H1 (cell line): ENCODE measurements at regions not wholly inside any gene's neighbourhood (a gene's known extent, or its start where the extent isn't known, plus 50 kb on each side); places are given as distances from the start of the nearest gene placed in this dataset.

Source experiments
- CTCF ChIA-PET: fragments of 300-600 bp; sonication (Branson Sonifier 250); formaldehyde crosslinking; loops from one replicate; lab custom pipeline; 2021; ENCODE audit not compliant: partially characterized antibody; lab: Charles Lee
- POLR2A ChIA-PET: fragments of 300-600 bp; sonication (Branson Sonifier 250); formaldehyde crosslinking; loops from one replicate; lab custom pipeline; 2021; ENCODE audit warnings: inconsistent platforms; ENCODE audit not compliant: partially characterized antibody; lab: Charles Lee
- DNase-seq, 2 experiments: peaks; one replicate each; pipeline versions ENCODE4 v3.0.0 to v3.0.0-alpha.2; 2010 to 2022; ENCODE audit warnings: low spot score in 2 of 2, low read depth in 1 of 2, mixed read lengths in 1 of 2
- FAIRE-seq: peaks from 2 replicates; lab custom pipeline; 2011; peaks lifted over from hg19 to GRCh38; lab: Jason Lieb, UNC
- H2AFZ ChIP-seq: 2 replicates; pipeline ENCODE4 v1.8.1; 2012; ENCODE audit warnings: low read length, inconsistent platforms
- H2AK5ac ChIP-seq: 2 replicates; pipeline ENCODE4 v1.6.1; 2013; ENCODE audit warnings: low read depth, low read length
- H2BK120ac ChIP-seq: replicated peaks from 2 replicates; pipeline ENCODE3; 2013; ENCODE audit warnings: low read depth, low read length, inconsistent platforms
- H2BK12ac ChIP-seq: 2 replicates; pipeline ENCODE4 v1.6.1; 2013; ENCODE audit warnings: low read depth, low read length
- H2BK15ac ChIP-seq: 2 replicates; pipeline ENCODE4 v1.6.1; 2013; ENCODE audit warnings: low read length
- H2BK20ac ChIP-seq: 2 replicates; pipeline ENCODE4 v1.6.1; 2013; ENCODE audit warnings: low read length
- H2BK5ac ChIP-seq: 2 replicates; pipeline ENCODE4 v1.6.1; 2013; ENCODE audit warnings: low read depth, low read length
- H3K14ac ChIP-seq: 2 replicates; pipeline ENCODE4 v1.6.1; 2013; ENCODE audit warnings: inconsistent platforms; ENCODE audit not compliant: insufficient read length
- H3K18ac ChIP-seq: 2 replicates; pipeline ENCODE4 v1.6.1; 2013; ENCODE audit warnings: low read length; ENCODE audit errors: extremely low read depth
- H3K23ac ChIP-seq: 2 replicates; pipeline ENCODE4 v1.6.1; 2013; ENCODE audit warnings: inconsistent platforms; ENCODE audit not compliant: insufficient read length
- H3K23me2 ChIP-seq: 2 replicates; pipeline ENCODE4 v1.6.1; 2013; ENCODE audit warnings: low read depth, low read length
- H3K27ac ChIP-seq: 2 replicates; pipeline ENCODE4 v1.6.1; 2011; ENCODE audit warnings: low read depth, low read length, inconsistent platforms
- H3K27me3 ChIP-seq, 4 experiments: replicated peaks in 1 of 4; 1 replicate in 1 of 4; 2 replicates in 3 of 4; pipeline versions ENCODE4 v1.6.1 to v1.8.1; 2011 to 2013; ENCODE audit warnings: low read length in 3 of 4, mild to moderate bottlenecking in 3 of 4, inconsistent platforms in 2 of 4, mixed read lengths in 2 of 4, moderate library complexity in 1 of 4; ENCODE audit not compliant: control insufficient read depth in 3 of 4, insufficient read depth in 3 of 4; ENCODE audit errors: extremely low read depth in 1 of 4
- H3K36me3 ChIP-seq, 4 experiments: 2 replicates each; pipeline versions ENCODE4 v1.6.1 to v1.8.1; 2011 to 2013; ENCODE audit warnings: mild to moderate bottlenecking in 4 of 4, low read length in 3 of 4, moderate library complexity in 2 of 4, control low read depth in 1 of 4, inconsistent platforms in 1 of 4; ENCODE audit not compliant: insufficient read depth in 4 of 4, control insufficient read depth in 2 of 4
- H3K4ac ChIP-seq: replicated peaks from 2 replicates; pipeline ENCODE3; 2013; ENCODE audit warnings: low read length, low read depth, mixed read lengths, inconsistent platforms; ENCODE audit not compliant: insufficient read length
- H3K4me1 ChIP-seq, 4 experiments: replicated peaks in 1 of 4; 1 replicate in 1 of 4; 2 replicates in 3 of 4; pipeline versions ENCODE4 v1.6.1 to v1.8.1; 2011 to 2013; ENCODE audit warnings: low read length in 3 of 4, inconsistent platforms in 2 of 4, mixed read lengths in 1 of 4; ENCODE audit not compliant: insufficient read depth in 4 of 4, control insufficient read depth in 3 of 4
- H3K4me2 ChIP-seq, 2 experiments: 2 replicates each; pipeline versions ENCODE4 v1.6.1 to v1.8.1; 2011 to 2013; ENCODE audit warnings: low read depth in 2 of 2, low read length in 2 of 2, control low read depth in 1 of 2, inconsistent platforms in 1 of 2, mild to moderate bottlenecking in 1 of 2; ENCODE audit not compliant: insufficient read depth in 1 of 2
- H3K4me3 ChIP-seq, 4 experiments: fragments of 200-600, 300-600 bp in 1 of 4; sonication (generic), shearing (Covaris generic), sonication (Bioruptor Twin) in 1 of 4; 2 replicates each; pipeline versions ENCODE4 v1.5.1 to v1.8.1; 2011 to 2016; ENCODE audit warnings: low read length in 4 of 4, low read depth in 3 of 4, control low read depth in 2 of 4, inconsistent platforms in 2 of 4, mild to moderate bottlenecking in 2 of 4, mixed read lengths in 1 of 4, moderate library complexity in 1 of 4; ENCODE audit not compliant: insufficient read depth in 2 of 4; ENCODE audit errors: extremely low read depth in 1 of 4
- H3K56ac ChIP-seq: replicated peaks from 2 replicates; pipeline ENCODE3; 2013; ENCODE audit warnings: low read depth, mild to moderate bottlenecking, mixed read lengths, low read length, inconsistent platforms; ENCODE audit not compliant: insufficient read length
- H3K79me1 ChIP-seq: 2 replicates; pipeline ENCODE4 v1.6.1; 2013; ENCODE audit warnings: low read depth, low read length, control low read depth
- H3K79me2 ChIP-seq, 2 experiments: 2 replicates each; pipeline versions ENCODE4 v1.6.1 to v1.8.1; 2012 to 2013; ENCODE audit warnings: low read length in 2 of 2, mild to moderate bottlenecking in 2 of 2, inconsistent platforms in 1 of 2; ENCODE audit not compliant: insufficient read depth in 2 of 2, control insufficient read depth in 1 of 2
- H3K9ac ChIP-seq, 4 experiments: replicated peaks in 1 of 4; 1 replicate in 1 of 4; 2 replicates in 3 of 4; pipeline versions ENCODE4 v1.6.1 to v1.8.1; 2011 to 2013; ENCODE audit warnings: low read depth in 3 of 4, low read length in 3 of 4, control low read depth in 2 of 4, mild to moderate bottlenecking in 2 of 4, moderate library complexity in 2 of 4, inconsistent platforms in 1 of 4; ENCODE audit errors: extremely low read depth in 1 of 4
- H3K9me3 ChIP-seq, 2 experiments: 2 replicates each; pipeline versions ENCODE4 v1.6.1 to v1.8.1; 2012 to 2013; ENCODE audit warnings: mild to moderate bottlenecking in 2 of 2, moderate library complexity in 2 of 2, control low read depth in 1 of 2, inconsistent platforms in 1 of 2, low read depth in 1 of 2, low read length in 1 of 2, mixed read lengths in 1 of 2; ENCODE audit not compliant: insufficient read depth in 2 of 2
- H4K20me1 ChIP-seq, 2 experiments: replicated peaks in 1 of 2; 2 replicates each; pipeline versions ENCODE3 to v1.8.1; 2011 to 2013; ENCODE audit warnings: inconsistent platforms in 2 of 2, low read length in 2 of 2, mild to moderate bottlenecking in 1 of 2; ENCODE audit not compliant: insufficient read depth in 2 of 2, control insufficient read depth in 1 of 2
- H4K5ac ChIP-seq: 2 replicates; pipeline ENCODE4 v1.6.1; 2013; ENCODE audit warnings: low read length, low read depth, mixed read lengths, inconsistent platforms; ENCODE audit not compliant: insufficient read length
- H4K8ac ChIP-seq: 2 replicates; pipeline ENCODE4 v1.8.0; 2013; ENCODE audit warnings: mild to moderate bottlenecking, moderate library complexity, low read length, inconsistent platforms; ENCODE audit not compliant: insufficient read depth; ENCODE audit errors: extremely low read depth
- H4K91ac ChIP-seq: replicated peaks from 2 replicates; pipeline ENCODE3; 2013; ENCODE audit warnings: low read length, mixed read lengths, inconsistent platforms; ENCODE audit not compliant: insufficient read length
- BCL11A ChIP-seq, 2 experiments: IDR thresholded peaks; one replicate each; pipeline ENCODE4 v1.6.1; 2011; ENCODE audit warnings: low read depth in 2 of 2, low read length in 2 of 2, mild to moderate bottlenecking in 2 of 2
- KDM1A ChIP-seq: fragments of 200-600, 300-600 bp; sonication (generic); IDR thresholded peaks from 2 replicates; pipeline ENCODE4 v1.7.1; 2016; ENCODE audit warnings: mild to moderate bottlenecking, low read length, borderline replicate concordance
- ZNF274 ChIP-seq: IDR thresholded peaks from 2 replicates; pipeline ENCODE4 v1.7.0; 2012; ENCODE audit warnings: low read length, borderline replicate concordance; ENCODE audit errors: extremely low read depth
- WGBS, 2 experiments: shearing (Covaris generic) in 1 of 2; methylation state at CpG; one replicate each; pipeline versions ENCODE4 v1.1.6 to v1.1.7; 2013 to 2015; ENCODE audit warnings: low lambda C conversion rate in 2 of 2, mixed read lengths in 2 of 2, inconsistent platforms in 1 of 2, low coverage in 1 of 2, missing lambda C conversion rate in 1 of 2; ENCODE audit not compliant: insufficient replicate concordance in 2 of 2, insufficient coverage in 1 of 2, insufficient read length in 1 of 2; ENCODE audit errors: extremely low coverage in 1 of 2, missing lambda C conversion rate in 1 of 2; 5-methylcytosine and 5-hydroxymethylcytosine counted together

DNA sequence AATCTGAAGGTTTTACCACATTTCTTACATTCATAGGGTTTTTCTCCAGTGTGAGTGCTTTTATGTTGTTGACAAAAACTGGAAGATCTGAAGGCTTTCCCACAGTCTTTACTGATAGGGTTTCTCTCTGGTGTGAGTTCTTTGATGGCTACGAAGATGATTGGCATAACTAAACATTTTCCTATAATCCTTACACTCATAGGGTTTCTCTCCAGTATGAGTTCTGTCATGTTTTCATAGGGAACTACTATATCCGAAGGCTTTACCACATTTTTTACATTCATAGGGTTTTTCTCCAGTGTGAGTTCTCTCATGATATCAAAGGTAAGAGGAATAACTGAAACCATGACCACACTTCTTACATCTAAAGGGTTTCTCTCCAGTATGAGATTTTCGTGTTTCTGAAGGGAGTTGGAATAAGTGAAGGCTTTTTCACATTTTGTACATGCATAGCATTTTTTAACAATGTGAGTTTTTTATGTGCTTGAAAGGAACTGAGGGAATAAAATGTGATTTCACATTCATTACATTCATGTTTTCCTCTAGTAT lies 1987.7 kb downstream of the TP53TG3F start:
- H3K79me1 ChIP-seq: no peaks in the 10 kb centered on the region
- H2BK20ac ChIP-seq: no peak overlapping the region
- POLR2A ChIA-PET: no interaction called here
- H4K20me1 ChIP-seq: no peaks in the 10 kb centered on the region
- CTCF ChIA-PET: no interaction called here
- H4K8ac ChIP-seq: no peak overlapping the region
- no peak overlapping the region for H3K56ac ChIP-seq
- no peak overlapping the region for H3K9ac ChIP-seq
- peaks cover 77 to 82% of the 10 kb centered on the region in 2 experiments for H3K9me3 ChIP-seq
- H3K4ac ChIP-seq: no peak overlapping the region
- no peak overlapping the region for H2AK5ac ChIP-seq
- TF ChIP-seq ZNF274 (peak; percentile 89), KDM1A (no peak), BCL11A (IDR thresholded peaks at IDR 0.05; ENCODE audit: low read depth in 2 of 2, low read length in 2 of 2) (no peak)
- H2BK12ac ChIP-seq: no peak overlapping the region
- H3K36me3 ChIP-seq: no peaks in the 10 kb centered on the region
- no peaks in the 10 kb centered on the region for H3K27me3 ChIP-seq
- H3K79me2 ChIP-seq: no peaks in the 10 kb centered on the region
- no peak overlapping the region for H3K27ac ChIP-seq
- no peak overlapping the region for H3K23ac ChIP-seq
- H3K14ac ChIP-seq: no peak overlapping the region
- no peak overlapping the region for H3K4me2 ChIP-seq
- FAIRE-seq (no peak), DNase-seq (no peak)
- H2BK120ac ChIP-seq: no peak overlapping the region
- H3K4me1 ChIP-seq: no peaks in the 10 kb centered on the region
- no peak overlapping the region for H4K5ac ChIP-seq
- 54% methylated on average over 3 of the region's 3 CpGs; no CpG with 5 or more reads in 1 of the 2 experiments for WGBS, 2 experiments
- no peak overlapping the region for H2BK15ac ChIP-seq
- H3K23me2 ChIP-seq: no peaks in the 10 kb centered on the region
- H3K4me3 ChIP-seq: no peak overlapping the region
- no peak overlapping the region for H4K91ac ChIP-seq
- H3K18ac ChIP-seq: no peak overlapping the region
- no peak overlapping the region for H2AFZ ChIP-seq
- no peak overlapping the region for H2BK5ac ChIP-seq
